ENCODE measurements at regions not wholly inside any gene's neighbourhood (a gene's known extent, or its start where the extent isn't known, plus 50 kb on each side); places are given as distances from the start of the nearest gene placed in this dataset.

DNA sequence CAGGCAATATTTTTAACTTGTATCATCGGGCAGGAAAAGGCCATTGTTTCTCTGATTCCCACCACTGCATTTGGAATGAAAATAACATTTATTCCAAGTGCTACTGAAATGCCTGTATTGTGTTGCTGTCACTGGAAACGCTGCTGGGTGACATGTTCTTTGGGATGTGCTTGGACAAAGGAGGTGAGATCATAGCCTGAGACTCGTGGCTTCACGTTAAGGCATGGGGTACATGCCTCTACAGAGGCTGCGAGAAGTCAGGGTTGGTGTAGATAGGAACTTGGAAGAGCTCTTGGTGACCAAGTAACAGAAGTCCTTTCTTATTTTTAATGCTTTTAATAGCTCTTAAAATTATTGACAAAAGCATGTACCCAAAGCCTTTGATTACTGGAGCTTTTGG lies 58.8 kb upstream of the MAF start:
- H3K23me2 ChIP-seq (ENCODE audit: insufficient read length, low read depth, low read length, poor library complexity, severe bottlenecking), result no peaks in the 10 kb centered on the region
- no peaks in the 10 kb centered on the region for H3K9me3 ChIP-seq (ENCODE audit: control insufficient read depth, low read depth, low read length)
- no peak overlapping the region for H2AK5ac ChIP-seq (ENCODE audit: insufficient read length, low read length)
- H3K23ac ChIP-seq (ENCODE audit: insufficient read length, low read depth, low read length), result no peak overlapping the region
- no CpG with 5 or more reads among the region's 5 CpGs for WGBS (ENCODE audit: extremely low coverage, insufficient read length, low lambda C conversion rate)
- H3K9me3 Mint-ChIP-seq, result peaks cover 3 to 5% of the 10 kb centered on the region in 2 experiments; a peak in 4 of 5 replicates
- no peaks in the 10 kb centered on the region; the same call in 1 of the 2 replicates for H3K4me1 ChIP-seq (ENCODE audit: insufficient read depth, low read length)
- no peak overlapping the region for H3K4me2 ChIP-seq (ENCODE audit: insufficient read depth, insufficient read length, low read length)
- H3K27ac Mint-ChIP-seq, result no peak overlapping the region; a peak in 1 of 7 replicates
- no peak for DNase-seq
- H4K5ac ChIP-seq (ENCODE audit: insufficient read length, low read depth, low read length), result no peak overlapping the region
- H3K18ac ChIP-seq (ENCODE audit: insufficient read length, low read depth, low read length), result no peak overlapping the region
- H4K8ac ChIP-seq (replicated peaks; ENCODE audit: insufficient read length, low read depth, low read length), result no peak overlapping the region
- no peak overlapping the region for H2BK15ac ChIP-seq (ENCODE audit: low read depth, low read length)
- no peaks in the 10 kb centered on the region for H3K27me3 Mint-ChIP-seq (ENCODE audit: low read depth)
- no peak overlapping the region for H2AFZ ChIP-seq (ENCODE audit: low read length)
- TF ChIP-seq, protein P1, sequence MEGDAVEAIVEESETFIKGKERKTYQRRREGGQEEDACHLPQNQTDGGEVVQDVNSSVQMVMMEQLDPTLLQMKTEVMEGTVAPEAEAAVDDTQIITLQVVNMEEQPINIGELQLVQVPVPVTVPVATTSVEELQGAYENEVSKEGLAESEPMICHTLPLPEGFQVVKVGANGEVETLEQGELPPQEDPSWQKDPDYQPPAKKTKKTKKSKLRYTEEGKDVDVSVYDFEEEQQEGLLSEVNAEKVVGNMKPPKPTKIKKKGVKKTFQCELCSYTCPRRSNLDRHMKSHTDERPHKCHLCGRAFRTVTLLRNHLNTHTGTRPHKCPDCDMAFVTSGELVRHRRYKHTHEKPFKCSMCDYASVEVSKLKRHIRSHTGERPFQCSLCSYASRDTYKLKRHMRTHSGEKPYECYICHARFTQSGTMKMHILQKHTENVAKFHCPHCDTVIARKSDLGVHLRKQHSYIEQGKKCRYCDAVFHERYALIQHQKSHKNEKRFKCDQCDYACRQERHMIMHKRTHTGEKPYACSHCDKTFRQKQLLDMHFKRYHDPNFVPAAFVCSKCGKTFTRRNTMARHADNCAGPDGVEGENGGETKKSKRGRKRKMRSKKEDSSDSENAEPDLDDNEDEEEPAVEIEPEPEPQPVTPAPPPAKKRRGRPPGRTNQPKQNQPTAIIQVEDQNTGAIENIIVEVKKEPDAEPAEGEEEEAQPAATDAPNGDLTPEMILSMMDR (conservative IDR thresholded peaks at IDR 0.05), result no peak
- H2BK5ac ChIP-seq (ENCODE audit: insufficient read length, low read length), result no peak overlapping the region
- no peak overlapping the region for H2BK12ac ChIP-seq (ENCODE audit: insufficient read length, low read depth, low read length)
- no peak overlapping the region for H3K4ac ChIP-seq (ENCODE audit: low read depth, low read length)
- no peak overlapping the region for H3T11ph ChIP-seq (ENCODE audit: low read length)
- H3K79me2 ChIP-seq (ENCODE audit: insufficient read depth, low read length), result no peaks in the 10 kb centered on the region
- H3K27ac ChIP-seq (ENCODE audit: insufficient read length, low read depth, low read length), result no peak overlapping the region
- no peak overlapping the region for H3K4me3 Mint-ChIP-seq
- no peak overlapping the region for H3K9ac ChIP-seq (ENCODE audit: extremely low read depth, insufficient read length, low read length)
- H2BK120ac ChIP-seq (ENCODE audit: low read depth, low read length, poor library complexity, severe bottlenecking), result no peak overlapping the region
- H4K20me1 ChIP-seq (ENCODE audit: control insufficient read depth, insufficient read depth, insufficient read length), result no peaks in the 10 kb centered on the region
- H3K56ac ChIP-seq (ENCODE audit: insufficient read length, low read depth, low read length), result no peak overlapping the region
- H4K91ac ChIP-seq (ENCODE audit: insufficient read length, low read depth, low read length), result no peak overlapping the region
- H2BK20ac ChIP-seq (ENCODE audit: low read depth, low read length, poor library complexity, severe bottlenecking), result no peak overlapping the region
- no peaks in the 10 kb centered on the region for H3K27me3 ChIP-seq (ENCODE audit: insufficient read depth, low read length)
- no peaks in the 10 kb centered on the region for H3K79me1 ChIP-seq (ENCODE audit: insufficient read depth, low read depth, low read length, poor library complexity, severe bottlenecking)
- H3K36me3 Mint-ChIP-seq (ENCODE audit: insufficient read depth in 1 of 3, low read depth in 3 of 3), result no peaks in the 10 kb centered on the region; a peak in 1 of 7 replicates
- H3K14ac ChIP-seq (ENCODE audit: insufficient read depth, low read length), result no peak overlapping the region
- H3K4me1 Mint-ChIP-seq, result peaks cover 0 to 5% of the 10 kb centered on the region in 2 experiments; a peak in 3 of 4 replicates

Measured in H9 (cell line).